GM12878 (cell line): ENCODE measurements at regions not wholly inside any gene's neighbourhood (a gene's known extent, or its start where the extent isn't known, plus 50 kb on each side); places are given as distances from the start of the nearest gene placed in this dataset.

ENCODE experiments used
- ATAC-seq: fragments of 200-7000 bp; cut with Tn5 transposase; 3 replicates; pipeline ENCODE4 v1.9.1; 2020; ENCODE audit warnings: mild to moderate bottlenecking, moderate library complexity
- BruUV-seq: library from RNA; stranded (reverse); fragments of 400-500 nt; replicated peaks from 2 replicates; lab custom pipeline; 2021; lab: Mats Ljungman, UMichigan
- CTCF ChIA-PET: fragments of 300-600 bp; sonication (Branson Sonifier 250); formaldehyde crosslinking; extraction: SDS; loops from one replicate; lab custom pipeline; 2021; ENCODE audit warnings: inconsistent platforms; lab: Yijun Ruan, JAX
- POLR2A ChIA-PET: fragments of 350-600 bp; formaldehyde crosslinking; extraction: SDS; loops from one replicate; lab custom pipeline; 2021; ENCODE audit warnings: inconsistent platforms; lab: Charles Lee
- RAD21 ChIA-PET: fragments of 300-600 bp; sonication (Branson Sonifier 250); formaldehyde crosslinking; loops from one replicate; lab custom pipeline; 2023; ENCODE audit warnings: antibody characterized with exemption; ENCODE audit not compliant: unreplicated experiment; lab: Charles Lee
- SMC1A ChIA-PET: fragments of 300-600 bp; sonication (Branson Sonifier 250); formaldehyde crosslinking; loops from one replicate; lab custom pipeline; 2023; ENCODE audit not compliant: unreplicated experiment, uncharacterized antibody; lab: Charles Lee
- DNase-seq: peaks from one replicate; pipeline ENCODE4 v3.0.0-alpha.2; 2011; ENCODE audit warnings: low read depth, low spot score
- FAIRE-seq: peaks from 3 replicates; lab custom pipeline; 2011; peaks lifted over from hg19 to GRCh38; lab: Jason Lieb, UNC
- H2AFZ ChIP-seq: 2 replicates; pipeline ENCODE4 v1.6.0; 2011; ENCODE audit warnings: low read depth, low read length, control low read depth; ENCODE audit not compliant: control insufficient read depth
- H3K27ac ChIP-seq: 2 replicates; pipeline ENCODE4 v1.5.1; 2011; ENCODE audit warnings: control low read depth; ENCODE audit not compliant: control insufficient read depth, insufficient read depth
- H3K27me3 ChIP-seq, 2 experiments: replicated peaks in 1 of 2; 2 replicates each; pipeline versions ENCODE4 v1.6.0 to v1.6.1; 2011; ENCODE audit warnings: low read length in 1 of 2; ENCODE audit not compliant: control insufficient read depth in 2 of 2, insufficient read depth in 2 of 2
- H3K36me3 ChIP-seq, 2 experiments: 2 replicates each; pipeline ENCODE4 v1.5.1; 2011; ENCODE audit warnings: low read length in 1 of 2; ENCODE audit not compliant: control insufficient read depth in 2 of 2, insufficient read depth in 2 of 2
- H3K4me1 ChIP-seq: 2 replicates; pipeline ENCODE4 v1.6.1; 2011; ENCODE audit warnings: mild to moderate bottlenecking, low read length, moderate library complexity, mixed read lengths; ENCODE audit not compliant: control insufficient read depth, insufficient read depth
- H3K4me2 ChIP-seq: 2 replicates; pipeline ENCODE4 v1.6.0; 2011; ENCODE audit warnings: control low read depth; ENCODE audit not compliant: control insufficient read depth, insufficient read depth
- H3K4me3 ChIP-seq: fragments of 200-600 bp; sonication (generic); 2 replicates; pipeline ENCODE4 v1.5.1; 2016
- H3K79me2 ChIP-seq: 2 replicates; pipeline ENCODE4 v1.6.0; 2011; ENCODE audit warnings: low read length; ENCODE audit not compliant: control insufficient read depth, insufficient read depth
- H3K9ac ChIP-seq: 2 replicates; pipeline ENCODE4 v1.8.0; 2011; ENCODE audit warnings: low read length, control low read depth, mixed read lengths; ENCODE audit not compliant: control insufficient read depth, insufficient read depth
- H3K9me3 ChIP-seq: replicated peaks from 3 replicates; pipeline ENCODE4 v1.5.1; 2011; ENCODE audit warnings: mild to moderate bottlenecking, low read length; ENCODE audit not compliant: control insufficient read depth, insufficient read depth
- H4K20me1 ChIP-seq: 2 replicates; pipeline ENCODE4 v1.6.0; 2011; ENCODE audit not compliant: control insufficient read depth, insufficient read depth
- EED ChIP-seq: sonication (generic); IDR thresholded peaks from 2 replicates; pipeline ENCODE4 v1.6.1; 2016; ENCODE audit warnings: antibody characterized with exemption, low read depth
- ELK1 ChIP-seq: IDR thresholded peaks from 2 replicates; pipeline ENCODE4 v1.6.1; 2012; ENCODE audit warnings: low read depth, low read length, improper control_type of control experiment
- PAX5 ChIP-seq: IDR thresholded peaks from 2 replicates; pipeline ENCODE4 v1.6.1; 2011; ENCODE audit warnings: low read depth, low read length, borderline replicate concordance
- RAD21 ChIP-seq: IDR thresholded peaks from 2 replicates; pipeline ENCODE4 v1.6.1; 2011; ENCODE audit warnings: mild to moderate bottlenecking, low read depth, low read length, moderate library complexity; ENCODE audit not compliant: insufficient read depth
- RELA ChIP-seq: fragments of 450-650 bp; IDR thresholded peaks from 2 replicates; pipeline ENCODE4 v1.8.0; 2014; ENCODE audit warnings: borderline replicate concordance; ENCODE audit not compliant: partially characterized antibody
- REST ChIP-seq: IDR thresholded peaks from 2 replicates; pipeline ENCODE4 v1.6.1; 2012; ENCODE audit warnings: mild to moderate bottlenecking, low read depth, low read length
- SRF ChIP-seq, 2 experiments: IDR thresholded peaks; 2 replicates each; pipeline ENCODE4 v1.6.1; 2011; ENCODE audit warnings: low read depth in 2 of 2, low read length in 2 of 2, mild to moderate bottlenecking in 1 of 2, moderate library complexity in 1 of 2
- STAT3 ChIP-seq: IDR thresholded peaks from 2 replicates; pipeline ENCODE4 v1.6.1; 2011; ENCODE audit warnings: low read depth, low read length, improper control_type of control experiment
- TCF7 ChIP-seq: IDR thresholded peaks from 2 replicates; pipeline ENCODE4 v1.6.1; 2014; ENCODE audit warnings: antibody characterized with exemption, borderline replicate concordance
- WGBS: methylation state at CpG from one replicate; pipeline ENCODE4 v1.1.6; 2016; ENCODE audit warnings: low lambda C conversion rate; ENCODE audit not compliant: insufficient replicate concordance, insufficient coverage; ENCODE audit errors: missing lambda C conversion rate; 5-methylcytosine and 5-hydroxymethylcytosine counted together
- in situ Hi-C: fragments of 300-500 bp; cut with MboI; formaldehyde crosslinking; loops from 9 replicates; pipeline ENCODE4 v1.14.3; 2018; ENCODE audit warnings: mixed read lengths
- intact Hi-C: fragments of 100-400 bp; cut with micrococcal nuclease; formaldehyde crosslinking; loops from one replicate; pipeline ENCODE4 v1.14.2; 2022; ENCODE audit not compliant: unreplicated experiment
- TF ChIP-seq, protein P1 (sequence below): IDR thresholded peaks from 2 replicates; pipeline ENCODE4 v1.6.1; 2011; ENCODE audit warnings: low read depth, low read length, improper control_type of control experiment, borderline replicate concordance
- TF ChIP-seq, protein P2 (sequence below): fragments of 150-350 bp; IDR thresholded peaks from 2 replicates; pipeline ENCODE4 v1.6.1; 2016; ENCODE audit warnings: low read depth, low read length

DNA sequence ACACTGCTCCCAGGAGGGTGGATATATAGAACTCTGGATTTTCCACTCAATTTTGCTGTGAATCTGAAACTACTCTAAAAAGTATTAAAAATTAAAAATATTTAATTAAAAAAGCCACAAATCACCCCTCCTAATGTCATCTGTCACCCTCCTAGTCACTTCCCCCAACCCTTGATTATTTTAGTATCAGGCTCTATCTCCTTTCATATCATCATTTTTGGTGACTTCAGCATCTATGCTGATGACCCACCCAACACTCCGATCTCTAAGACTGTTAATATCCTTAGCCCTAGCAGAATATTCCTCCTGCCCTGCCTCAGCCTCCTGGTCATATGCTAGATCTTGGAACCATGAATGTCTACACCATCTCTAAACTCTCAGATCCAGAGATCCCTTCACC is 128.3 kb upstream of the SLC1A4 start:
- peak overlapping the region; percentile 98 for H3K4me2 ChIP-seq
- peak overlapping the region; percentile 91 for H3K27ac ChIP-seq
- in situ Hi-C loops, result loop anchor here (5.0 to 10.0 kb wide), 4 partner anchors 219 to 529 kb away; partner anchors contain the start of gene AFTPH
- no peak for DNase-seq
- H3K36me3 ChIP-seq, result no peaks in the 10 kb centered on the region
- ChIA-PET RAD21 (interaction anchor here (0.7 to 7.7 kb wide), 12 partner anchors 12 to 337 kb away, joined by 3 to 88 read pairs (median 10); partner anchors contain the start of genes AFTPH and SERTAD2), CTCF (interaction anchor here (1.0 to 3.2 kb wide), 16 partner anchors 12 to 530 kb away, joined by 3 to 21 read pairs (median 6); partner anchors contain the start of gene AFTPH), POLR2A (interaction anchor here (0.7 to 1.7 kb wide), 8 partner anchors 19 to 214 kb away, joined by 3 to 6 read pairs (median 3); no protein-coding TSS in a partner anchor), SMC1A (interaction anchor here (0.9 to 7.6 kb wide), 22 partner anchors 8 to 532 kb away, joined by 3 to 52 read pairs (median 6); partner anchors contain the start of gene AFTPH)
- no peak for FAIRE-seq
- BruUV-seq, result no TSS peak
- H3K9ac ChIP-seq, result peak overlapping the region; percentile 41; the same call in 1 of the 2 replicates
- no peaks in the 10 kb centered on the region for H3K27me3 ChIP-seq
- peak; percentile 6; the same call in 1 of the 3 replicates for ATAC-seq
- no peaks in the 10 kb centered on the region for H4K20me1 ChIP-seq
- intact Hi-C loops, result loop anchor here (2.0 to 5.0 kb wide), 3 partner anchors 110 to 254 kb away; no protein-coding TSS in a partner anchor
- peaks cover 4% of the 10 kb centered on the region; the same call in 2 of the 3 replicates for H3K9me3 ChIP-seq
- H3K79me2 ChIP-seq, result peaks cover 2% of the 10 kb centered on the region; the same call in 1 of the 2 replicates
- H2AFZ ChIP-seq, result peak overlapping the region; percentile 66
- whole genome bisulfite sequencing, result 35% methylated on average over 1 of the region's 1 CpG
- H3K4me3 ChIP-seq, result peak overlapping the region; percentile 21; the same call in 1 of the 2 replicates
- H3K4me1 ChIP-seq, result peaks cover 57% of the 10 kb centered on the region
- no peak for TF ChIP-seq STAT3
- TF ChIP-seq PAX5, result no peak
- TF ChIP-seq, protein P1, sequence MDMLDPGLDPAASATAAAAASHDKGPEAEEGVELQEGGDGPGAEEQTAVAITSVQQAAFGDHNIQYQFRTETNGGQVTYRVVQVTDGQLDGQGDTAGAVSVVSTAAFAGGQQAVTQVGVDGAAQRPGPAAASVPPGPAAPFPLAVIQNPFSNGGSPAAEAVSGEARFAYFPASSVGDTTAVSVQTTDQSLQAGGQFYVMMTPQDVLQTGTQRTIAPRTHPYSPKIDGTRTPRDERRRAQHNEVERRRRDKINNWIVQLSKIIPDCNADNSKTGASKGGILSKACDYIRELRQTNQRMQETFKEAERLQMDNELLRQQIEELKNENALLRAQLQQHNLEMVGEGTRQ, result no peak
- TF ChIP-seq EED, result no peak
- TF ChIP-seq, protein P2, sequence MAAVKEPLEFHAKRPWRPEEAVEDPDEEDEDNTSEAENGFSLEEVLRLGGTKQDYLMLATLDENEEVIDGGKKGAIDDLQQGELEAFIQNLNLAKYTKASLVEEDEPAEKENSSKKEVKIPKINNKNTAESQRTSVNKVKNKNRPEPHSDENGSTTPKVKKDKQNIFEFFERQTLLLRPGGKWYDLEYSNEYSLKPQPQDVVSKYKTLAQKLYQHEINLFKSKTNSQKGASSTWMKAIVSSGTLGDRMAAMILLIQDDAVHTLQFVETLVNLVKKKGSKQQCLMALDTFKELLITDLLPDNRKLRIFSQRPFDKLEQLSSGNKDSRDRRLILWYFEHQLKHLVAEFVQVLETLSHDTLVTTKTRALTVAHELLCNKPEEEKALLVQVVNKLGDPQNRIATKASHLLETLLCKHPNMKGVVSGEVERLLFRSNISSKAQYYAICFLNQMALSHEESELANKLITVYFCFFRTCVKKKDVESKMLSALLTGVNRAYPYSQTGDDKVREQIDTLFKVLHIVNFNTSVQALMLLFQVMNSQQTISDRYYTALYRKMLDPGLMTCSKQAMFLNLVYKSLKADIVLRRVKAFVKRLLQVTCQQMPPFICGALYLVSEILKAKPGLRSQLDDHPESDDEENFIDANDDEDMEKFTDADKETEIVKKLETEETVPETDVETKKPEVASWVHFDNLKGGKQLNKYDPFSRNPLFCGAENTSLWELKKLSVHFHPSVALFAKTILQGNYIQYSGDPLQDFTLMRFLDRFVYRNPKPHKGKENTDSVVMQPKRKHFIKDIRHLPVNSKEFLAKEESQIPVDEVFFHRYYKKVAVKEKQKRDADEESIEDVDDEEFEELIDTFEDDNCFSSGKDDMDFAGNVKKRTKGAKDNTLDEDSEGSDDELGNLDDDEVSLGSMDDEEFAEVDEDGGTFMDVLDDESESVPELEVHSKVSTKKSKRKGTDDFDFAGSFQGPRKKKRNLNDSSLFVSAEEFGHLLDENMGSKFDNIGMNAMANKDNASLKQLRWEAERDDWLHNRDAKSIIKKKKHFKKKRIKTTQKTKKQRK, result no peak
- TF ChIP-seq REST, result no peak
- no peak for TF ChIP-seq TCF7
- TF ChIP-seq RAD21, result no peak
- TF ChIP-seq ELK1, result no peak
- TF ChIP-seq SRF (IDR thresholded peaks at IDR 0.05; ENCODE audit: low read depth in 2 of 2, low read length in 2 of 2), result no peak
- TF ChIP-seq RELA, result no peak
